DND-41 (cell line): ENCODE measurements at regions not wholly inside any gene's neighbourhood (a gene's known extent, or its start where the extent isn't known, plus 50 kb on each side); places are given as distances from the start of the nearest gene placed in this dataset.

Experiments
- ATAC-seq: fragments of 200-7000 bp; cut with Tn5 transposase; 3 replicates; pipeline ENCODE4 v1.9.1; 2021; ENCODE audit warnings: low read depth; ENCODE audit not compliant: insufficient read depth
- DNase-seq: peaks from one replicate; pipeline ENCODE4 v3.0.0-alpha.2; 2020
- H2AFZ ChIP-seq: 2 replicates; pipeline ENCODE4 v1.6.0; 2012; ENCODE audit warnings: low read depth, low read length
- H3K27ac ChIP-seq: 2 replicates; pipeline ENCODE4 v1.5.1; 2012; ENCODE audit warnings: low read length, inconsistent platforms
- H3K27me3 ChIP-seq: fragments of 200-600 bp; sonication (generic); 2 replicates; pipeline ENCODE4 v1.6.0; 2012; ENCODE audit warnings: low read length, mild to moderate bottlenecking, inconsistent platforms; ENCODE audit not compliant: insufficient read depth, poor library complexity
- H3K36me3 ChIP-seq: 2 replicates; pipeline ENCODE4 v1.5.1; 2012; ENCODE audit warnings: low read length, inconsistent platforms; ENCODE audit not compliant: insufficient read depth
- H3K4me1 ChIP-seq: 2 replicates; pipeline ENCODE4 v1.5.1; 2012; ENCODE audit warnings: mild to moderate bottlenecking, low read length; ENCODE audit not compliant: insufficient read depth
- H3K4me2 ChIP-seq: 2 replicates; pipeline ENCODE4 v1.6.0; 2012; ENCODE audit warnings: mild to moderate bottlenecking, moderate library complexity, low read length, inconsistent platforms; ENCODE audit not compliant: insufficient read depth
- H3K4me3 ChIP-seq, 2 experiments: fragments of 200-600 bp in 1 of 2; shearing (Covaris generic) in 1 of 2; 2 replicates each; pipeline ENCODE4 v1.5.1; 2012 to 2016; ENCODE audit warnings: inconsistent platforms in 2 of 2, low read length in 2 of 2, mild to moderate bottlenecking in 2 of 2, low read depth in 1 of 2, moderate library complexity in 1 of 2
- H3K79me2 ChIP-seq: 2 replicates; pipeline ENCODE4 v1.6.0; 2012; ENCODE audit warnings: low read length, inconsistent platforms; ENCODE audit not compliant: insufficient read depth
- H3K9ac ChIP-seq: 2 replicates; pipeline ENCODE4 v1.6.0; 2012; ENCODE audit warnings: low read depth, mild to moderate bottlenecking, inconsistent platforms, low read length, moderate library complexity
- H3K9me3 ChIP-seq: 2 replicates; pipeline ENCODE4 v1.5.1; 2012; ENCODE audit warnings: low read length, moderate library complexity, mild to moderate bottlenecking, inconsistent platforms; ENCODE audit not compliant: insufficient read depth, severe bottlenecking
- H4K20me1 ChIP-seq: 2 replicates; pipeline ENCODE4 v1.6.0; 2012; ENCODE audit warnings: low read length; ENCODE audit not compliant: insufficient read depth
- EZH2 ChIP-seq: IDR thresholded peaks from 3 replicates; pipeline ENCODE4 v1.6.1; 2012; ENCODE audit warnings: borderline replicate concordance, low read depth, mild to moderate bottlenecking, moderate library complexity, low read length, inconsistent platforms; ENCODE audit not compliant: severe bottlenecking
- TF ChIP-seq, protein P1 (sequence below): IDR thresholded peaks from 2 replicates; pipeline ENCODE4 v1.5.1; 2012; ENCODE audit warnings: borderline replicate concordance, low read length, moderate library complexity, mild to moderate bottlenecking; ENCODE audit not compliant: poor library complexity, severe bottlenecking; ENCODE audit errors: extremely low read depth

DNA sequence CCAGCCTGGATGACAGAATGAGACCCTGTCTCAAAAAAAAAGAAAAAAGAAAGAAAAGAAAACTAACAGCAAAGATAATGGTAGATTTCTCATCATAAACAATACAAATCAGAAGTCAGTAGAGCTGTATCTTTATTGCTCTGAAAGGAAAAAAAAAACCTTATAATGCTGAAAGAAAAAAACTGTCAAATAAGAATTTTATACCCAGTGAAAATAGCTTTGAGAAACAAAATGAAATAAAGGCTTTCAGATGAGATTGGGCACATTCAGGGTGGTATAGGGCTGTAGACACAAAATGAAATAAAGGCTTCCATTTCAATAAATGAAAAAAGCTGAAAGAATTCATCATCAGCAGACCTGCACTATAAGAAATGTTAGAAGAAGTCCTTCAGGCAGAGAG lies 105.0 kb upstream of the FOXN3 start:
- Histone ChIP-seq H3K27ac (no peak overlapping the region), H3K79me2 (peaks cover 34% of the 10 kb centered on the region), H3K9me3 (peaks cover 21% of the 10 kb centered on the region), H3K36me3 (peaks cover 3% of the 10 kb centered on the region; the same call in 1 of the 2 replicates), H3K9ac (no peak overlapping the region), H3K4me2 (no peak overlapping the region), H4K20me1 (no peaks in the 10 kb centered on the region; the same call in 1 of the 2 replicates), H3K4me1 (no peaks in the 10 kb centered on the region), H3K27me3 (no peaks in the 10 kb centered on the region), H2AFZ (no peak overlapping the region), H3K4me3 (no peak overlapping the region)
- ATAC-seq (no peak), DNase-seq (no peak)
- TF ChIP-seq EZH2, result no peak
- TF ChIP-seq, protein P1, sequence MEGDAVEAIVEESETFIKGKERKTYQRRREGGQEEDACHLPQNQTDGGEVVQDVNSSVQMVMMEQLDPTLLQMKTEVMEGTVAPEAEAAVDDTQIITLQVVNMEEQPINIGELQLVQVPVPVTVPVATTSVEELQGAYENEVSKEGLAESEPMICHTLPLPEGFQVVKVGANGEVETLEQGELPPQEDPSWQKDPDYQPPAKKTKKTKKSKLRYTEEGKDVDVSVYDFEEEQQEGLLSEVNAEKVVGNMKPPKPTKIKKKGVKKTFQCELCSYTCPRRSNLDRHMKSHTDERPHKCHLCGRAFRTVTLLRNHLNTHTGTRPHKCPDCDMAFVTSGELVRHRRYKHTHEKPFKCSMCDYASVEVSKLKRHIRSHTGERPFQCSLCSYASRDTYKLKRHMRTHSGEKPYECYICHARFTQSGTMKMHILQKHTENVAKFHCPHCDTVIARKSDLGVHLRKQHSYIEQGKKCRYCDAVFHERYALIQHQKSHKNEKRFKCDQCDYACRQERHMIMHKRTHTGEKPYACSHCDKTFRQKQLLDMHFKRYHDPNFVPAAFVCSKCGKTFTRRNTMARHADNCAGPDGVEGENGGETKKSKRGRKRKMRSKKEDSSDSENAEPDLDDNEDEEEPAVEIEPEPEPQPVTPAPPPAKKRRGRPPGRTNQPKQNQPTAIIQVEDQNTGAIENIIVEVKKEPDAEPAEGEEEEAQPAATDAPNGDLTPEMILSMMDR, result no peak

DNA sequence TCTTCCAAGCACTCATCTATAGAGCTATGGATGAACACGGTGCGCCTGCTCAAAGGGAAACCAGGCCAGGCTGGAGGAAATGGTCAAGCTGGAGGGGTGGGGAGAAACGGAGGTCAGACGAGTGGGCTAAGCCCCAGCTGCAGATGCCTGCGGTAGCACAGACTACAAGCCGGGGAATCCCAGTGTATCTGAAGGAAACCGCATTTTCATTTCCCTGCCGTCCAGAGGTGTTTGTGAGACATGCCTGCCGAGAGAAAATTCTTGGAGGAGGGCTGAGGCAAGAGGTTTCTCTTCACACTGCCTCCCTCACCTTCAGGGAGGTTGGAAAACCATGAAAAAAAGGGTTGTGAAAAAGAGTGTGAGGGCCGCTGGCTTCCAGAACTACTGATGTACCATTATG lies 102.0 kb upstream of the FOXN3 start:
- Histone ChIP-seq H3K79me2 (peaks cover 41% of the 10 kb centered on the region), H3K9ac (no peak overlapping the region), H2AFZ (no peak overlapping the region), H3K27ac (no peak overlapping the region), H3K9me3 (peaks cover 20% of the 10 kb centered on the region), H3K36me3 (peaks cover 4% of the 10 kb centered on the region), H3K4me2 (no peak overlapping the region), H3K4me3 (no peak overlapping the region), H3K27me3 (no peaks in the 10 kb centered on the region), H4K20me1 (no peaks in the 10 kb centered on the region; the same call in 1 of the 2 replicates), H3K4me1 (no peaks in the 10 kb centered on the region)
- ATAC-seq, result no peak
- no peak for DNase-seq
- TF ChIP-seq, protein P1, result no peak
- TF ChIP-seq EZH2, result no peak

DNA sequence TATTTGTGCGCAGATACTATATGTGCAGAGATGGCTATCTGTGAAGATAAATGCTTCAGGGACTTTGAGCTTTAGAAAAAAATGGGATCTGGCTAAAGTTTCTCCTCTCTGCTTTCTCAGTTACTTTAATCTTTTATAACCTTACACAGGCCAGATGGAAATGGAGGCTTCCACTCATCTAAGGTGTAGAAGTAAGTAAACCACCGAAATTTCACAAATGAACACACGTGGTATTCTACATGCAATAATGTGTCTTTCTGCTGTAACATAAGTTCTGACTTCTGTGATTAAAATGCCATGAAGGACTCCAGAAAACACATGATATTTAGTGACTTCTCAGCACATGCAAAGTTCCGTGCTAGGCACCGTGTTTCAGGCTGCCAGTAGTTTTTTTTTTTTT lies 99.1 kb upstream of the FOXN3 start:
- H2AFZ ChIP-seq, result no peak overlapping the region
- H3K79me2 ChIP-seq, result peaks cover 44% of the 10 kb centered on the region
- peaks cover 15% of the 10 kb centered on the region for H3K4me1 ChIP-seq

More for the DNA sequence above, 99.1 kb upstream of the FOXN3 start:
- H3K4me3 ChIP-seq, result no peak overlapping the region
- peaks cover 4% of the 10 kb centered on the region; the same call in 1 of the 2 replicates for H3K36me3 ChIP-seq
- peaks cover 4% of the 10 kb centered on the region for H3K9me3 ChIP-seq
- H3K27me3 ChIP-seq, result no peaks in the 10 kb centered on the region
- no peak overlapping the region for H3K9ac ChIP-seq
- ATAC-seq, result no peak
- no peak overlapping the region for H3K27ac ChIP-seq
- TF ChIP-seq, protein P1, result no peak
- TF ChIP-seq EZH2, result no peak
- DNase-seq, result no peak
- H3K4me2 ChIP-seq, result no peak overlapping the region
- no peaks in the 10 kb centered on the region; the same call in 1 of the 2 replicates for H4K20me1 ChIP-seq
